ENCODE measurements at regions not wholly inside any gene's neighbourhood (a gene's known extent, or its start where the extent isn't known, plus 50 kb on each side); places are given as distances from the start of the nearest gene placed in this dataset.
"Not testable (repeated sequence)": the region's sequence is repeated elsewhere in the genome, so short reads cannot be mapped to it uniquely, and the experiment has no call there.

DNA sequence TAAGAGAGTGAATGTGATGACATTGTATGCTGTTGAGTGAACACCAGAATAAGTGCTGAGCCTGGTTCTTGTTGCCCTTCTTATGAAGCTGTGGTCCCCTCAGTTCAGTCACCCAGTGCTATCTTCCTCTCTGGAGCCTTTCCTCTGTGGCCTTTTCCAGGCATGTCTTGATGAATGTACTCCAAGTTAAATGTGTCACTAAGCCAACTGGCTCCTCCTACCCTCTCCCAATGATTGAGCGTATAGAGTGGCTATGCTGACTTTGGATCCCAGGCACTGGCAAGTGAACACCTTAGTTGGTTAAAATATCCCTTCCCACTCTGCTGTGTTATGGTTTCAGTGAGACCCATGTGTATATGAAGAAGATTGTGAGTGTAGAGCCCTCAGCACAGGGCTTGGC lies 134.1 kb upstream of the MAMLD1 start:
- POLR2A ChIA-PET: interaction anchor here (0.6 kb wide), 1 partner anchor 143 kb away, joined by 3 read pairs; no protein-coding TSS in a partner anchor
- ATAC-seq: no peak
- H4K20me1 ChIP-seq (replicated peaks; ENCODE audit: control insufficient read depth, insufficient read depth, low read length): no peaks in the 10 kb centered on the region
- CTCF ChIA-PET (ENCODE audit: low intra/inter-chr PET ratio): no interaction called here
- no peaks in the 10 kb centered on the region for H3K36me3 ChIP-seq (ENCODE audit: control insufficient read depth, insufficient read depth, low read length)
- H3K4me2 ChIP-seq (ENCODE audit: insufficient read depth, low read length): no peak overlapping the region
- no peak overlapping the region for H2AFZ ChIP-seq (ENCODE audit: low read depth, low read length)
- no peaks in the 10 kb centered on the region for H3K9me1 ChIP-seq (ENCODE audit: control insufficient read depth, insufficient read depth, low read length)
- H3K79me2 ChIP-seq (ENCODE audit: control insufficient read depth, insufficient read depth, low read length): no peaks in the 10 kb centered on the region
- no peak for DNase-seq (ENCODE audit: extremely low read depth in 1 of 4, low spot score in 3 of 4)
- no peak for FAIRE-seq
- H3K27ac ChIP-seq (ENCODE audit: extremely low read depth, low read depth, low read length): no peak overlapping the region
- TF ChIP-seq ZNF766 (CRISPR knock-in tag; conservative IDR thresholded peaks at IDR 0.05): no peak
- TF ChIP-seq MCM3 (IDR thresholded peaks at IDR 0.05): no peak
- TF ChIP-seq CEBPB (tag; IDR thresholded peaks at IDR 0.05): no peak
- no peaks in the 10 kb centered on the region for H3K9me3 ChIP-seq (replicated peaks; ENCODE audit: control insufficient read depth, insufficient read depth, low read depth, low read length)
- H3K4me1 ChIP-seq (replicated peaks in 1 of 2; ENCODE audit: control insufficient read depth in 2 of 2, insufficient read depth in 2 of 2, low read length in 2 of 2): no peaks in the 10 kb centered on the region
- no peaks in the 10 kb centered on the region for H3K27me3 ChIP-seq (ENCODE audit: control insufficient read depth in 2 of 2, insufficient read depth in 2 of 2, low read length in 2 of 2)
- 0% methylated on average over 1 of the region's 1 CpG for WGBS (ENCODE audit: insufficient coverage, low coverage, missing lambda C conversion rate)
- no peak overlapping the region for H3K9ac ChIP-seq (ENCODE audit: insufficient read depth in 1 of 2, low read depth in 2 of 2, low read length in 2 of 2)
- no TSS peak for BruUV-seq (replicated peaks)
- in situ Hi-C loops (cut with MboI) (no loop called here), intact Hi-C loops (cut with micrococcal nuclease) (no loop called here)
- no peak overlapping the region for H3K4me3 ChIP-seq

DNA sequence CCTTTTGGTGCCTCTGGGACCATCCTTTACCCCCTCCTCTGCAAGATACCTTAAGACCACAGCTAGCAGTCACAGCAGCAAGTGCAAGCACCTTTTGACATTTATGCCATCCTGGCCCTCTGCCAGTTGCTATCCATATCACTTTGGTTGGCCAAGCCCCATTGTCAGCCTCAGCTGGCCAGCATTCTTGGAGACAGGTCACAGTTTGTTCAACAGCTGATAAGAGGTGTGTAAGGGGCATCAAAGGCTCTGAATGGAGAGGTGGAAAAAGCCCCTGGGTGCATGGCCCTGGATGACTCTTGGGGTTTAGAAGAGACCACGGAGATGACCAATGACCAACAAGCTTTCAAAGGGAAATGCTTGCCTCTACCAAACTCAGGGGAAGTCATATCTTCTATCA lies 133.6 kb upstream of the MAMLD1 start:
- Histone ChIP-seq H3K79me2 (ENCODE audit: control insufficient read depth, insufficient read depth, low read length) (no peaks in the 10 kb centered on the region), H3K36me3 (ENCODE audit: control insufficient read depth, insufficient read depth, low read length) (no peaks in the 10 kb centered on the region), H3K4me1 (replicated peaks in 1 of 2; ENCODE audit: control insufficient read depth in 2 of 2, insufficient read depth in 2 of 2, low read length in 2 of 2) (no peaks in the 10 kb centered on the region), H4K20me1 (replicated peaks; ENCODE audit: control insufficient read depth, insufficient read depth, low read length) (no peaks in the 10 kb centered on the region), H3K9ac (ENCODE audit: insufficient read depth in 1 of 2, low read depth in 2 of 2, low read length in 2 of 2) (no peak overlapping the region), H3K27ac (ENCODE audit: extremely low read depth, low read depth, low read length) (no peak overlapping the region), H3K4me3 (no peak overlapping the region), H3K9me3 (replicated peaks; ENCODE audit: control insufficient read depth, insufficient read depth, low read depth, low read length) (no peaks in the 10 kb centered on the region), H3K9me1 (ENCODE audit: control insufficient read depth, insufficient read depth, low read length) (no peaks in the 10 kb centered on the region), H3K4me2 (ENCODE audit: insufficient read depth, low read length) (no peak overlapping the region), H3K27me3 (ENCODE audit: control insufficient read depth in 2 of 2, insufficient read depth in 2 of 2, low read length in 2 of 2) (no peaks in the 10 kb centered on the region), H2AFZ (ENCODE audit: low read depth, low read length) (no peak overlapping the region)
- DNase-seq (ENCODE audit: extremely low read depth in 1 of 4, low spot score in 3 of 4) (no peak), FAIRE-seq (no peak), ATAC-seq (no peak)
- CTCF ChIA-PET (ENCODE audit: low intra/inter-chr PET ratio): no interaction called here
- intact Hi-C loops (cut with micrococcal nuclease): no loop called here
- TF ChIP-seq STAG1 (CRISPR knock-in tag; IDR thresholded peaks at IDR 0.05; ENCODE audit: borderline replicate concordance): no peak
- no peak for TF ChIP-seq MCM3 (IDR thresholded peaks at IDR 0.05)
- TF ChIP-seq, protein P1, sequence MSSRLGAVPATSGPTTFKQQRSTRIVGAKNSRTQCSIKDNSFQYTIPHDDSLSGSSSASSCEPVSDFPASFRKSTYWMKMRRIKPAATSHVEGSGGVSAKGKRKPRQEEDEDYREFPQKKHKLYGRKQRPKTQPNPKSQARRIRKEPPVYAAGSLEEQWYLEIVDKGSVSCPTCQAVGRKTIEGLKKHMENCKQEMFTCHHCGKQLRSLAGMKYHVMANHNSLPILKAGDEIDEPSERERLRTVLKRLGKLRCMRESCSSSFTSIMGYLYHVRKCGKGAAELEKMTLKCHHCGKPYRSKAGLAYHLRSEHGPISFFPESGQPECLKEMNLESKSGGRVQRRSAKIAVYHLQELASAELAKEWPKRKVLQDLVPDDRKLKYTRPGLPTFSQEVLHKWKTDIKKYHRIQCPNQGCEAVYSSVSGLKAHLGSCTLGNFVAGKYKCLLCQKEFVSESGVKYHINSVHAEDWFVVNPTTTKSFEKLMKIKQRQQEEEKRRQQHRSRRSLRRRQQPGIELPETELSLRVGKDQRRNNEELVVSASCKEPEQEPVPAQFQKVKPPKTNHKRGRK (tag; IDR thresholded peaks at IDR 0.05): no peak
- no peak for TF ChIP-seq GATAD2B (IDR thresholded peaks at IDR 0.05; ENCODE audit: borderline replicate concordance)
- TF ChIP-seq CBX5 (IDR thresholded peaks at IDR 0.05; ENCODE audit: borderline replicate concordance, low read depth): no peak
- no TSS peak for BruUV-seq (replicated peaks)
- POLR2A ChIA-PET: interaction anchor here (0.6 kb wide), 2 partner anchors 48 to 142 kb away, joined by 3 read pairs; no protein-coding TSS in a partner anchor
- in situ Hi-C loops (cut with MboI): no loop called here
- 0% methylated on average over 1 of the region's 1 CpG for WGBS (ENCODE audit: insufficient coverage, low coverage, missing lambda C conversion rate)

DNA sequence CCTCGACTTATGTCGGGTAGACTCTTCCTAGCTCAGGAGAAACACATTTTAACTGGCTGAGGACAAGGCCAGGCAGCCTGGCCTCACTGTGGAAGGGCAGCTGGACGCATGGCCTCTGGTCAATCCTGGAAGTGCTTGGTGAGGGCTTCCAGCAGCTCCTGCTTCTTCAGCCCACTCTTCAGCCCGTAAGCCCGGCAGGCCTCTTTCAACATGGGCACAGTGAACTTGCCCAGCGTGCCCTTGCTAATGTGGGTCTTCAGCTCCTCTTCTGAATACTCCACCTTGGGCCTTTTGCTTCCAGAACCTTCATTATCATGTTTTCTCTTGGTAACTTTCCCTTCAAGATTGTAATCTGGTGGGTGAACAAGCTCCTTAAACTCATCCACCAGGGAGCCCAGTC lies 132.2 kb upstream of the MAMLD1 start:
- H3K36me3 ChIP-seq (ENCODE audit: control insufficient read depth, insufficient read depth, low read length); H3K4me2 ChIP-seq (ENCODE audit: insufficient read depth, low read length); POLR2A ChIA-PET; H3K9me3 ChIP-seq (replicated peaks; ENCODE audit: control insufficient read depth, insufficient read depth, low read depth, low read length); H3K9ac ChIP-seq (ENCODE audit: insufficient read depth in 1 of 2, low read depth in 2 of 2, low read length in 2 of 2); H3K4me3 ChIP-seq; FAIRE-seq; H3K9me1 ChIP-seq (ENCODE audit: control insufficient read depth, insufficient read depth, low read length); DNase-seq (ENCODE audit: extremely low read depth in 1 of 4, low spot score in 3 of 4); CTCF ChIA-PET (ENCODE audit: low intra/inter-chr PET ratio); H3K4me1 ChIP-seq (replicated peaks in 1 of 2; ENCODE audit: control insufficient read depth in 2 of 2, insufficient read depth in 2 of 2, low read length in 2 of 2); in situ Hi-C loops (cut with MboI); H3K27ac ChIP-seq (ENCODE audit: extremely low read depth, low read depth, low read length); H3K27me3 ChIP-seq (ENCODE audit: control insufficient read depth in 2 of 2, insufficient read depth in 2 of 2, low read length in 2 of 2); H2AFZ ChIP-seq (ENCODE audit: low read depth, low read length); ATAC-seq; H4K20me1 ChIP-seq (replicated peaks; ENCODE audit: control insufficient read depth, insufficient read depth, low read length); intact Hi-C loops (cut with micrococcal nuclease); H3K79me2 ChIP-seq (ENCODE audit: control insufficient read depth, insufficient read depth, low read length); BruUV-seq (replicated peaks): not testable (repeated sequence)
- WGBS (ENCODE audit: insufficient coverage, low coverage, missing lambda C conversion rate): 0% methylated on average over 3 of the region's 6 CpGs

Data from K562 (cell line).